A673 (cell line): ENCODE measurements at regions not wholly inside any gene's neighbourhood (a gene's known extent, or its start where the extent isn't known, plus 50 kb on each side); places are given as distances from the start of the nearest gene placed in this dataset.

ENCODE experiments used
- CTCF ChIP-seq: fragments of 300-800, 200-600 bp; sonication (generic); conservative IDR thresholded peaks from 2 replicates; pipeline ENCODE4 v1.5.1; 2017; ENCODE audit warnings: low read depth, mild to moderate bottlenecking, antibody characterized with exemption, low read length, moderate library complexity, mixed read lengths
- EZH2 ChIP-seq: fragments of 200-600 bp; sonication (generic); IDR thresholded peaks from 2 replicates; pipeline ENCODE4 v1.6.1; 2017; ENCODE audit warnings: borderline replicate concordance, low read depth, mild to moderate bottlenecking, mixed read lengths, antibody characterized with exemption, low read length; ENCODE audit not compliant: poor library complexity, severe bottlenecking

DNA sequence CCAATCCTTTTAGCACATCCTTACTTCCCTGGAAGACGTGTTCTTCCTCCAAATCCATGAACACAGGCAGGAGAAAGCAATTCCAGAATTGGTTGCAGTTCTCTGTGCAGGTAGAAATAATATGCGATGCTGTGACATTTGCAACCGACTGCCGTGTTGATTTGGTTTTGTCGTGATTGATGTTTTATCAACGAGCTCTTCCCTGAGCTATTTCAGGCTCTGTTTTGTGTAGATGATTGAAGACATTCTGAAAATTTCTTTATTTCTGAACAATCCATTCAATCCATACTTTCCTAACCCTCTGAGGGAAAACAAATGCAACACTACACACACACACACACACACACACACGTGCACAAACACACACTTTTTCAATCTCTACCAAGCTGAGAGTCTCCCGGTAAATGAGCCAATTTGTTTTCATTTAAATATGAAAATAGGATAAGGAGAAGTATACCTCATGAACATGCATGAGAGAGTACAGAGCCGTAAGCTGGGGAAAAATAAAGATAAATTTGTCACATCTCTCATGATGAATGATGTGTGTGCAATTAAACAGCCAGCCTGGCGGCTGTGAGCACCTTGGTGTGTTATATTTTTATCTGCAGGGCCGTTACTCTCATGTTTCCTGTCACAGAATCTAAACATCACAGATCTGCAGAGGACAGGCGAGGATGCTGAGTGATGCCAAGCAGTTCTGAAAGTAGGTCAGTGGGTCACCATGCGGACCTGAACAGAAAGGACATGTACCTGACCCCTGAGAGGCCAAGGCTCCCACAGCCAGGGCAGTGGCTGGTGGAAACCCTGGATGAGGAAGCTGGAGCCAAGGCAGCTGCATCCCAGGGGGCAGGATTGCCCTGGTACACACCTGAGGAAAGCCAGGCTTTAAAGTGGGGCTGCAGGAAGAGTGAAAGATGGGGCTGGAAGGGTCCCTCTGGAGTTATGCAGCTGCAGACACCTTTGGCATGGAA, 64.8 kb downstream of the PDCL3 start:
- TF ChIP-seq EZH2 = no peak
- no peak for TF ChIP-seq CTCF
